ENCODE measurements at regions not wholly inside any gene's neighbourhood (a gene's known extent, or its start where the extent isn't known, plus 50 kb on each side); places are given as distances from the start of the nearest gene placed in this dataset.

DNA sequence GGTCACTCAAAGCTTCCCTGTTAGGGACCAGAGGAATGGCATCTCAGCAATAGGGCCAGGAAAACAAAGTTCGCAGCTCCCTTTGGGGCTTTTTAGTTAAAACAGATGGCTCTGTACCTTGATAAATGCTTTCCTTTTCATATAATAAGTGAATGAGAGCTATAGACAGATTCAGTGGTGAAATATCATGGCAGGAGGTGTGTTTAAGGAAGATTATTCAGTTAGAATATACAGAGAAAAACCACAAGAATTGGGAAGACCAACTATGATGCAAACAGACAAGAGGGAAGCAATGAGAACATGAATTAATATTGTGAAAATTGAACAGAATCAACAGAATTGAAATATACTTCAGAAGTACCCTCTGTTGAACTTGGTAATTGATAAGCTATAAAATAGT, 379.4 kb downstream of the PLPP3 start:
- Histone ChIP-seq H4K91ac (replicated peaks; ENCODE audit: insufficient read length, low read length) (no peak overlapping the region), H2AK5ac (ENCODE audit: low read depth, low read length) (no peak overlapping the region), H2BK120ac (replicated peaks; ENCODE audit: low read depth, low read length) (no peak overlapping the region), H3K27ac (ENCODE audit: low read depth, low read length) (no peak overlapping the region), H3K27me3 (replicated peaks in 1 of 4; ENCODE audit: control insufficient read depth in 3 of 4, extremely low read depth in 1 of 4, insufficient read depth in 3 of 4, low read length in 3 of 4) (no peaks in the 10 kb centered on the region), H2BK20ac (ENCODE audit: low read length) (no peak overlapping the region), H4K8ac (ENCODE audit: extremely low read depth, insufficient read depth, low read length) (no peak overlapping the region), H3K23me2 (ENCODE audit: low read depth, low read length) (no peaks in the 10 kb centered on the region), H3K9ac (replicated peaks in 1 of 4; ENCODE audit: extremely low read depth in 1 of 4, low read depth in 3 of 4, low read length in 3 of 4) (no peak overlapping the region), H3K23ac (ENCODE audit: insufficient read length) (no peak overlapping the region), H2BK12ac (ENCODE audit: low read depth, low read length) (no peak overlapping the region), H3K4me1 (replicated peaks in 1 of 4; ENCODE audit: control insufficient read depth in 3 of 4, insufficient read depth in 4 of 4, low read length in 3 of 4) (peaks cover 0 to 6% (median 0%) of the 10 kb centered on the region in 4 experiments; a peak in 2 of 7 replicates), H3K4ac (replicated peaks; ENCODE audit: insufficient read length, low read depth, low read length) (no peak overlapping the region), H3K36me3 (ENCODE audit: control insufficient read depth in 2 of 4, insufficient read depth in 4 of 4, low read length in 3 of 4) (no peaks in the 10 kb centered on the region), H3K79me1 (ENCODE audit: low read depth, low read length) (no peaks in the 10 kb centered on the region), H4K5ac (ENCODE audit: insufficient read length, low read depth, low read length) (no peak overlapping the region), H3K18ac (ENCODE audit: extremely low read depth, low read length) (no peak overlapping the region), H2BK5ac (ENCODE audit: low read depth, low read length) (no peak overlapping the region), H3K79me2 (ENCODE audit: control insufficient read depth in 1 of 2, insufficient read depth in 2 of 2, low read length in 2 of 2) (no peaks in the 10 kb centered on the region), H4K20me1 (replicated peaks in 1 of 2; ENCODE audit: control insufficient read depth in 1 of 2, insufficient read depth in 2 of 2, low read length in 2 of 2) (no peaks in the 10 kb centered on the region), H2AFZ (ENCODE audit: low read length) (no peak overlapping the region), H3K4me3 (ENCODE audit: extremely low read depth in 1 of 4, insufficient read depth in 2 of 4, low read depth in 3 of 4, low read length in 4 of 4) (no peak overlapping the region), H3K4me2 (ENCODE audit: insufficient read depth in 1 of 2, low read depth in 2 of 2, low read length in 2 of 2) (no peak overlapping the region), H3K14ac (ENCODE audit: insufficient read length) (no peak overlapping the region), H2BK15ac (ENCODE audit: low read length) (no peak overlapping the region), H3K56ac (replicated peaks; ENCODE audit: insufficient read length, low read depth, low read length) (no peak overlapping the region), H3K9me3 (ENCODE audit: insufficient read depth in 2 of 2, low read depth in 1 of 2, low read length in 1 of 2) (no peaks in the 10 kb centered on the region)
- ChIA-PET POLR2A (ENCODE audit: partially characterized antibody) (no interaction called here), CTCF (ENCODE audit: partially characterized antibody) (interaction anchor here (1.3 to 2.2 kb wide), 4 partner anchors 9 to 378 kb away, joined by 3 to 17 read pairs (median 4); no protein-coding TSS in a partner anchor)
- DNase-seq (ENCODE audit: low read depth in 1 of 2, low spot score in 2 of 2) (no peak), FAIRE-seq (no peak)
- 91% methylated on average over 1 of the region's 1 CpG; no CpG with 5 or more reads in 1 of the 2 experiments for WGBS, 2 experiments (ENCODE audit: extremely low coverage in 1 of 2, insufficient coverage in 1 of 2, insufficient read length in 1 of 2, insufficient replicate concordance in 2 of 2, low coverage in 1 of 2, low lambda C conversion rate in 2 of 2, missing lambda C conversion rate in 1 of 2)
- no peak for TF ChIP-seq TEAD4 (IDR thresholded peaks at IDR 0.05; ENCODE audit: low read depth, low read length)
- no peak for TF ChIP-seq MAFK (IDR thresholded peaks at IDR 0.05; ENCODE audit: low read depth, low read length)
- no peak for TF ChIP-seq FOSL1 (IDR thresholded peaks at IDR 0.05; ENCODE audit: insufficient read depth, low read depth, low read length)
- TF ChIP-seq, protein P1, sequence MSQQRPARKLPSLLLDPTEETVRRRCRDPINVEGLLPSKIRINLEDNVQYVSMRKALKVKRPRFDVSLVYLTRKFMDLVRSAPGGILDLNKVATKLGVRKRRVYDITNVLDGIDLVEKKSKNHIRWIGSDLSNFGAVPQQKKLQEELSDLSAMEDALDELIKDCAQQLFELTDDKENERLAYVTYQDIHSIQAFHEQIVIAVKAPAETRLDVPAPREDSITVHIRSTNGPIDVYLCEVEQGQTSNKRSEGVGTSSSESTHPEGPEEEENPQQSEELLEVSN (IDR thresholded peaks at IDR 0.05), result no peak
- no peak for TF ChIP-seq ZNF274 (IDR thresholded peaks at IDR 0.05; ENCODE audit: borderline replicate concordance, extremely low read depth, low read length)
- no peak for TF ChIP-seq ATF2 (IDR thresholded peaks at IDR 0.05; ENCODE audit: low read length)
- no peak for TF ChIP-seq BACH1 (IDR thresholded peaks at IDR 0.05; ENCODE audit: low read length)
- TF ChIP-seq RAD21 (IDR thresholded peaks at IDR 0.05 in 1 of 2, conservative IDR thresholded peaks at IDR 0.05 in 1 of 2; ENCODE audit: low read depth in 2 of 2, low read length in 2 of 2), result no peak
- TF ChIP-seq SAP30 (IDR thresholded peaks at IDR 0.05; ENCODE audit: insufficient read depth, insufficient replicate concordance, low read length), result no peak
- TF ChIP-seq CHD2 (IDR thresholded peaks at IDR 0.05; ENCODE audit: low read length), result no peak
- TF ChIP-seq JUND (IDR thresholded peaks at IDR 0.05; ENCODE audit: low read length), result no peak
- no peak for TF ChIP-seq SUZ12 (IDR thresholded peaks at IDR 0.05; ENCODE audit: low read length)
